NT2/D1 (cell line): ENCODE measurements at regions not wholly inside any gene's neighbourhood (a gene's known extent, or its start where the extent isn't known, plus 50 kb on each side); places are given as distances from the start of the nearest gene placed in this dataset.

Source experiments
- SUZ12 ChIP-seq: IDR thresholded peaks from 2 replicates; pipeline ENCODE4 v1.6.1; 2011; ENCODE audit not compliant: insufficient read length, insufficient read depth; ENCODE audit errors: extremely low read depth
- YY1 ChIP-seq: IDR thresholded peaks from 2 replicates; pipeline ENCODE4 v1.6.1; 2011; ENCODE audit not compliant: insufficient read length, insufficient read depth

DNA sequence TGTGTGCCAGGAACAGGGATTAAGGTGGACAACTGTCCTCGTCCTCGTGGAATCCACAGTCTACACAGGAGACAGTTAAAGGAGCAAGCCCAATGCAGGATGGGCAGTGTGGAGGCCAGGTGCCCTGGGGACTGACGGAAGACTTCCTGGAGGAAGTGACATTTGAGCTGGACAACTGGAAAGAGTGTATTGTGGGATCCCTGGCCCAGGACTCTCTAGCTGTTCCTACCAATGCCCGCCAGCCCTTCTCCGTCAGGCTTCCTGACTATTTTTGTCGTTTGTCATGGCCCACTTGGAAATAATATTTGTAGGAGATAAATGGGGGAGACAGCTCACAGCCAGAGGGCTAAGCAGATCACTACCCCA, 235.3 kb downstream of the TOMM20 start:
- TF ChIP-seq YY1 (no peak), SUZ12 (no peak)
